CD14-positive monocyte (primary cell): ENCODE measurements at regions not wholly inside any gene's neighbourhood (a gene's known extent, or its start where the extent isn't known, plus 50 kb on each side); places are given as distances from the start of the nearest gene placed in this dataset.

Experiments
- DNase-seq, 3 donors: peaks; one replicate each; pipeline ENCODE4 v3.0.0-alpha.2; 2011 to 2022
- H2AFZ ChIP-seq: 2 replicates; pipeline ENCODE4 v1.6.0; 2012; ENCODE audit warnings: mild to moderate bottlenecking, low read depth, low read length, inconsistent platforms; ENCODE audit not compliant: insufficient read depth, poor library complexity, severe bottlenecking
- H3K27ac ChIP-seq, 2 donors: 1 replicate in 1 of 2; 2 replicates in 1 of 2; pipeline ENCODE4 v1.5.1; 2012 to 2013; ENCODE audit warnings: low read length in 2 of 2, control low read depth in 1 of 2, inconsistent platforms in 1 of 2, low read depth in 1 of 2, mild to moderate bottlenecking in 1 of 2
- H3K27me3 ChIP-seq, 2 donors: one replicate each; pipeline versions ENCODE4 v1.6.0 to v1.6.1; 2011 to 2013; ENCODE audit warnings: low read length in 2 of 2; ENCODE audit not compliant: control insufficient read depth in 2 of 2, insufficient read depth in 2 of 2
- H3K36me3 ChIP-seq, 2 donors: replicated peaks in 1 of 2; 1 replicate in 1 of 2; 2 replicates in 1 of 2; pipeline versions ENCODE4 v1.5.1 to v1.6.1; 2012 to 2013; ENCODE audit warnings: low read length in 2 of 2, control low read depth in 1 of 2, inconsistent platforms in 1 of 2, mild to moderate bottlenecking in 1 of 2; ENCODE audit not compliant: insufficient read depth in 2 of 2, control insufficient read depth in 1 of 2
- H3K4me1 ChIP-seq, 2 donors: 1 replicate in 1 of 2; 2 replicates in 1 of 2; pipeline versions ENCODE4 v1.5.1 to v1.6.1; 2012 to 2013; ENCODE audit warnings: low read length in 2 of 2, control low read depth in 1 of 2, inconsistent platforms in 1 of 2, mild to moderate bottlenecking in 1 of 2, moderate library complexity in 1 of 2; ENCODE audit not compliant: insufficient read depth in 2 of 2, control insufficient read depth in 1 of 2
- H3K4me2 ChIP-seq: replicated peaks from 2 replicates; pipeline ENCODE3; 2012; ENCODE audit warnings: low read length, moderate library complexity, mild to moderate bottlenecking; ENCODE audit not compliant: poor library complexity, severe bottlenecking; ENCODE audit errors: extremely low read depth
- H3K4me3 ChIP-seq, 3 experiments: fragments of 200-600 bp in 1 of 3; sonication (generic) in 1 of 3; replicated peaks in 1 of 3; 1 replicate in 2 of 3; 2 replicates in 1 of 3; pipeline ENCODE4 v1.5.1; 2011 to 2013; ENCODE audit warnings: low read length in 3 of 3, mild to moderate bottlenecking in 3 of 3, control low read depth in 2 of 3, low read depth in 2 of 3, inconsistent platforms in 1 of 3, moderate library complexity in 1 of 3
- H3K79me2 ChIP-seq: 2 replicates; pipeline ENCODE4 v1.6.0; 2012; ENCODE audit warnings: mild to moderate bottlenecking, control low read depth, inconsistent platforms, low read length, moderate library complexity; ENCODE audit not compliant: insufficient read depth
- H3K9ac ChIP-seq: 2 replicates; pipeline ENCODE4 v1.6.0; 2017; ENCODE audit warnings: low read length, mild to moderate bottlenecking; ENCODE audit not compliant: insufficient read depth, poor library complexity, severe bottlenecking
- H3K9me3 ChIP-seq, 2 donors: replicated peaks in 1 of 2; 1 replicate in 1 of 2; 2 replicates in 1 of 2; pipeline versions ENCODE4 v1.5.1 to v1.6.1; 2012 to 2013; ENCODE audit warnings: low read length in 2 of 2, control low read depth in 1 of 2; ENCODE audit not compliant: control insufficient read depth in 1 of 2, insufficient read depth in 1 of 2
- H4K20me1 ChIP-seq: 2 replicates; pipeline ENCODE4 v1.6.0; 2012; ENCODE audit warnings: mild to moderate bottlenecking, low read length, control low read depth, moderate library complexity; ENCODE audit not compliant: insufficient read depth
- H3K27ac Mint-ChIP-seq, 7 donors: one replicate each; pipeline ENCODE4 v1.8.0; 2020; ENCODE audit warnings: mild to moderate bottlenecking in 7 of 7, mixed read lengths in 7 of 7, moderate library complexity in 6 of 7, inconsistent platforms in 2 of 7
- H3K27me3 Mint-ChIP-seq, 3 donors: one replicate each; pipeline ENCODE4 v1.8.0; 2021 to 2022; ENCODE audit warnings: low read depth in 3 of 3, mild to moderate bottlenecking in 3 of 3, mixed read lengths in 3 of 3, moderate library complexity in 3 of 3, inconsistent platforms in 1 of 3
- H3K36me3 Mint-ChIP-seq, 2 donors: one replicate each; pipeline ENCODE4 v1.8.0; 2020; ENCODE audit warnings: mixed read lengths in 2 of 2, inconsistent platforms in 1 of 2, mild to moderate bottlenecking in 1 of 2
- H3K4me1 Mint-ChIP-seq: one replicate; pipeline ENCODE4 v1.8.0; 2020; ENCODE audit warnings: mild to moderate bottlenecking, mixed read lengths
- H3K4me3 Mint-ChIP-seq, 2 donors: one replicate each; pipeline ENCODE4 v1.8.0; 2020; ENCODE audit warnings: mild to moderate bottlenecking in 2 of 2, mixed read lengths in 2 of 2, moderate library complexity in 1 of 2
- H3K9me3 Mint-ChIP-seq, 7 donors: one replicate each; pipeline ENCODE4 v1.8.0; 2020 to 2022; ENCODE audit warnings: mixed read lengths in 7 of 7, mild to moderate bottlenecking in 6 of 7, moderate library complexity in 6 of 7, inconsistent platforms in 2 of 7
- CTCF ChIP-seq: fragments of 200-600 bp; IDR thresholded peaks from one replicate; pipeline ENCODE4 v1.8.0; 2022; ENCODE audit warnings: antibody characterized with exemption, mild to moderate bottlenecking
- WGBS: methylation state at CpG from one replicate; pipeline ENCODE4 v1.1.5; 2013; ENCODE audit warnings: missing lambda C conversion rate; ENCODE audit not compliant: insufficient coverage; 5-methylcytosine and 5-hydroxymethylcytosine counted together
- intact Hi-C, 2 donors: fragments of 100-400 bp; cut with micrococcal nuclease; formaldehyde crosslinking; loops; one replicate each; pipeline versions ENCODE4 v1.15.0 to v1.15.1; 2023

DNA sequence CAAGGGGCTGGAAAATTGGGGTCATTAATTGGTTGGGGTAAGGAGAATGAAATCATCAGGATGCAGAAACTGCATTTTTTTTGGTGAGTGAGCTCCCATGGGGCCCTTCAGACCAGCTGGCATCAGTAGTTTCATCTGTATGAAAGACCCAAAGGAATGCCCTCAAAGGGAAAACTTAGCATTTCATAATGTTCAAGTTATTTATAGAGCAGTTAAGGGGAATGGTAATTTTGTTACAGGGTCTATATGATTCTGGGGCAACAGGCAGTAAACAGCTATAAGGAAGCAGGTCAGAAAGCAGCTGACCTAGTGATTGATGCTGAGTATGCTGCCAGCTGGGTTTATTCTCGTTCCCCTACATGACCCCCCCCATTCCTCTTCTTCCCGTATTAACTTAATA is 448.9 kb downstream of the OCA2 start:
- Mint-ChIP-seq H3K4me1 (no peaks in the 10 kb centered on the region), H3K27ac (no peak overlapping the region)

GRCh38 chr15:27648359-27648758 is 450.8 kb downstream of the OCA2 start:
- Histone ChIP-seq H2AFZ (no peak overlapping the region), H3K27ac (no peak overlapping the region), H3K79me2 (no peaks in the 10 kb centered on the region), H3K9ac (no peak overlapping the region), H3K9me3 (peaks cover 24 to 32% of the 10 kb centered on the region in 2 donors), H4K20me1 (no peaks in the 10 kb centered on the region), H3K4me2 (no peak overlapping the region), H3K4me1 (no peaks in the 10 kb centered on the region), H3K36me3 (no peaks in the 10 kb centered on the region), H3K27me3 (no peaks in the 10 kb centered on the region), H3K4me3 (no peak overlapping the region)
- no peak overlapping the region for H3K27ac Mint-ChIP-seq
- no peak overlapping the region for H3K4me3 Mint-ChIP-seq
- H3K36me3 Mint-ChIP-seq = no peaks in the 10 kb centered on the region
- no peak for TF ChIP-seq CTCF
- no peak for DNase-seq
- H3K9me3 Mint-ChIP-seq = peaks cover 4 to 17% (median 10%) of the 10 kb centered on the region in 7 donors
- WGBS = no CpG with 5 or more reads among the region's 4 CpGs
- no peaks in the 10 kb centered on the region for H3K4me1 Mint-ChIP-seq
- H3K27me3 Mint-ChIP-seq = no peaks in the 10 kb centered on the region
- intact Hi-C loops = no loop called here

More for the DNA sequence above, 448.9 kb downstream of the OCA2 start:
- H3K79me2 ChIP-seq = no peaks in the 10 kb centered on the region
- no peaks in the 10 kb centered on the region for H4K20me1 ChIP-seq
- peaks cover 2 to 12% (median 5%) of the 10 kb centered on the region in 7 donors for H3K9me3 Mint-ChIP-seq
- no peak overlapping the region for H3K27ac ChIP-seq
- no peaks in the 10 kb centered on the region for H3K27me3 Mint-ChIP-seq
- no peaks in the 10 kb centered on the region for H3K27me3 ChIP-seq
- no peaks in the 10 kb centered on the region for H3K36me3 Mint-ChIP-seq
- H3K4me3 Mint-ChIP-seq = peak overlapping the region in 1 of 2 donors; percentile 18
- no peak for DNase-seq
- no peak overlapping the region for H3K9ac ChIP-seq
- no peak overlapping the region for H3K4me3 ChIP-seq
- no peak overlapping the region for H3K4me2 ChIP-seq
- H2AFZ ChIP-seq = no peak overlapping the region
- no CpG with 5 or more reads among the region's 2 CpGs for WGBS
- H3K4me1 ChIP-seq = no peaks in the 10 kb centered on the region
- no peak for TF ChIP-seq CTCF
- intact Hi-C loops = no loop called here
- no peaks in the 10 kb centered on the region for H3K36me3 ChIP-seq
- H3K9me3 ChIP-seq = peaks cover 24 to 27% of the 10 kb centered on the region in 2 donors
